HL-60 (cell line): ENCODE measurements at regions not wholly inside any gene's neighbourhood (a gene's known extent, or its start where the extent isn't known, plus 50 kb on each side); places are given as distances from the start of the nearest gene placed in this dataset.

Source experiments
- CTCF ChIP-seq: IDR thresholded peaks from one replicate; pipeline ENCODE4 v1.5.1; 2011; ENCODE audit warnings: low read length, control low read depth, inconsistent platforms; ENCODE audit not compliant: insufficient read depth
- POLR2AphosphoS5 ChIP-seq: IDR thresholded peaks from 2 replicates; pipeline ENCODE4 v1.6.1; 2012; ENCODE audit warnings: low read depth
- SPI1 ChIP-seq: IDR thresholded peaks from 2 replicates; pipeline ENCODE4 v1.6.1; 2012; ENCODE audit warnings: low read depth, mild to moderate bottlenecking, borderline replicate concordance

GRCh38 chr18:26618135-26618534 lies 69.8 kb upstream of the KCTD1 start:
- TF ChIP-seq CTCF (no peak), SPI1 (no peak), POLR2AphosphoS5 (no peak)
